ENCODE measurements at regions not wholly inside any gene's neighbourhood (a gene's known extent, or its start where the extent isn't known, plus 50 kb on each side); places are given as distances from the start of the nearest gene placed in this dataset.

- H3K27me3 Mint-ChIP-seq (ENCODE audit: insufficient read depth), result peaks cover 6% of the 10 kb centered on the region
- DNase-seq (ENCODE audit: low spot score), result no peak
- no peaks in the 10 kb centered on the region for H3K4me1 Mint-ChIP-seq (ENCODE audit: low read depth)
- H3K4me3 Mint-ChIP-seq, result no peak overlapping the region
- H3K36me3 Mint-ChIP-seq (ENCODE audit: low read depth), result no peaks in the 10 kb centered on the region
- H3K27ac Mint-ChIP-seq, result no peak overlapping the region
- peaks cover 10% of the 10 kb centered on the region for H3K9me3 Mint-ChIP-seq
- intact Hi-C loops (cut with micrococcal nuclease), result no loop called here
Observed at GRCh38 chr3:72329354-72329753, 518.9 kb downstream of the SHQ1 start.

GRCh38 chr3:72328755-72329277, 519.4 kb downstream of the SHQ1 start:
- H3K27ac Mint-ChIP-seq, result no peak overlapping the region
- no peak for DNase-seq (ENCODE audit: low spot score)
- H3K4me3 Mint-ChIP-seq, result no peak overlapping the region
- H3K27me3 Mint-ChIP-seq (ENCODE audit: insufficient read depth), result peaks cover 5% of the 10 kb centered on the region
- H3K9me3 Mint-ChIP-seq, result peaks cover 10% of the 10 kb centered on the region
- H3K4me1 Mint-ChIP-seq (ENCODE audit: low read depth), result no peaks in the 10 kb centered on the region
- no peaks in the 10 kb centered on the region for H3K36me3 Mint-ChIP-seq (ENCODE audit: low read depth)
- intact Hi-C loops (cut with micrococcal nuclease), result no loop called here

DNA sequence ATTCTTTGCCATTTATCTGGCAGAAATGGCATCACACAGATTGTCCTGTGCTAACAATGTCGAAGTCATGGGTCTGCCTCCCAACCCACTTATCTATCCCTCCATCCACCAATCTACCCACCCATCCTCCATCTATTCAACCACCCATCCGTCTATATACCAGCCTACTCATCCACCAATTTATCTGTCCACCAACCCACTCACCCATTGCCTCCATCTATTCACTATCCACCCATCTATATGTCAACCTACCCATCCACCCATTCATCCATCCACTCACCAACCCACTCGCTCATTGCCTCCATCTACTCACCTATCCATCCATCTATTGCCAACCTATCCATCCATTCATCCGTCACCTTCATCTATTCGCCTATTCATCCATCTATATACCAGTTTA, 521.2 kb downstream of the SHQ1 start:
- Mint-ChIP-seq H3K9me3 (peaks cover 10% of the 10 kb centered on the region), H3K4me1 (ENCODE audit: low read depth) (no peaks in the 10 kb centered on the region), H3K27me3 (ENCODE audit: insufficient read depth) (peaks cover 5% of the 10 kb centered on the region), H3K36me3 (ENCODE audit: low read depth) (no peaks in the 10 kb centered on the region), H3K4me3 (no peak overlapping the region), H3K27ac (no peak overlapping the region)
- DNase-seq (ENCODE audit: low spot score), result no peak
- intact Hi-C loops (cut with micrococcal nuclease), result no loop called here

DNA sequence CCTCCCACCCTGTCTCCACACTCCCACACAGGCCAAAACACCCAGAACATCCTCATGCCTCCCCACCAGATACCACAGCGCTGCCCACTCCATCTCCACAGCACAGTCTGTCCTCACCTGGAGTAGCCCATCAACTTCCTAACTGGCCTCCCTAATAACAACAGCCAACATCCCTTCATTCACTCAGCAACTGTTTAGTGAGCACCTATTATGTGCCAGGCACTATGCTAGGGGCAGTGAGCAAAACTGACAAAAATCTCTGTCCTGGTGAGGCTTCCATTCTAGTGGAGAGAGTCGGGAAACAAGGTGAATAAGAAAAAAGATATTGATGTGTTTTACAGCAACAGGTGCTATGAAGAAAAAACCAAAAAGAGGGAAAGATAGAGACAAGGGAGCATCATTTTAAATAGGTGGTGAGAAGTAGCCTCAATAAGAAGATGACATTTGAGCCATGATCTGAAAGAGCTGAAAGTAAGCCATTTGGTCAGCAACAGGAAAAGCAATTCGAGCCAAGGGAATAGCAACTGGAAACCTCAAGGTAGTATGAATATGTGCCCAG, 523.9 kb downstream of the SHQ1 start:
- Mint-ChIP-seq H3K27me3 (ENCODE audit: insufficient read depth) (peaks cover 3% of the 10 kb centered on the region), H3K4me1 (ENCODE audit: low read depth) (peaks cover 3% of the 10 kb centered on the region), H3K9me3 (peaks cover 10% of the 10 kb centered on the region), H3K36me3 (ENCODE audit: low read depth) (no peaks in the 10 kb centered on the region), H3K4me3 (no peak overlapping the region), H3K27ac (no peak overlapping the region)
- DNase-seq (ENCODE audit: low spot score), result no peak
- intact Hi-C loops (cut with micrococcal nuclease), result loop anchor here (2.0 kb wide), 1 partner anchor 64 kb away; no protein-coding TSS in a partner anchor

- Mint-ChIP-seq H3K27ac (peak overlapping the region; percentile 69), H3K4me3 (no peak overlapping the region), H3K27me3 (ENCODE audit: insufficient read depth) (peaks cover 2% of the 10 kb centered on the region), H3K36me3 (ENCODE audit: low read depth) (no peaks in the 10 kb centered on the region), H3K9me3 (peaks cover 10% of the 10 kb centered on the region), H3K4me1 (ENCODE audit: low read depth) (peaks cover 6% of the 10 kb centered on the region)
- intact Hi-C loops (cut with micrococcal nuclease), result loop anchor here (2.0 kb wide), 1 partner anchor 65 kb away; no protein-coding TSS in a partner anchor
- DNase-seq (ENCODE audit: low spot score), result no peak
Observed at GRCh38 chr3:72323773-72324172, 524.5 kb downstream of the SHQ1 start.

DNA sequence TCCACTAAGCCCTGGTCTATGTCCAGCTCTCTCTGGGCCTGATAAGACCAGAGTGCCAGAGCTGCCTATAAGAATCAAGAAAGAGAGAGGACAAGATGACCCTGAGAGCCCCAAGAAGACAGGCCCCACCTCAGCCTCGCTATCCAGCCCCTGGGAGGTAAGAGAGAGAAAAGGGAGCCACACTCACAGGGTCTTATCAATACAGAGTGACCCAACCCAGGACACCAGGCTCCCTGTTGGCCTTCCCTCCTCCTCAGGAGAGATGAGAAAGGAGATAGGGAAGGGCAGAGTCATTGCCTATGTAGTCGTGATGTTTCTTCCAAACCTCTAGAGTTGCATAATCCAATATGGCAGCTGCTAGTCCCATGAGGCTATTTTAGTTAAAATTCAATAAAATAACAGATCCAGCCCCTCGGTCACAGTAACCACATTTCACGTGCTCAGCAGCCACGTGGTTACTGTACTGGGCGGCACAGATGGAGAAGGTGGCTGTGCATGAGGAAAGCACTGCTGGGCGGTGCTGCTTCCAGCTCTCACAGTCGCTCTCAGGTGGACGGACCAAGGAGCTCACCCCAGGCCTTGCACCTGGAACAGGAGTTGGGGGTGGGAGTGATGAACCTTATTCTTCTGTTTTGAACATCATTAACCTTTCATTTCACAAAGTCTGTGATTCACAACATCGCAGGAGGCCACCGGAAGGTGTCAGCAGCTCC, 525.8 kb downstream of the SHQ1 start:
- Mint-ChIP-seq H3K4me3 (no peak overlapping the region), H3K4me1 (ENCODE audit: low read depth) (peaks cover 6% of the 10 kb centered on the region), H3K36me3 (ENCODE audit: low read depth) (no peaks in the 10 kb centered on the region), H3K9me3 (peaks cover 5% of the 10 kb centered on the region), H3K27ac (no peak overlapping the region), H3K27me3 (ENCODE audit: insufficient read depth) (no peaks in the 10 kb centered on the region)
- intact Hi-C loops (cut with micrococcal nuclease), result no loop called here
- DNase-seq (ENCODE audit: low spot score), result no peak

- Mint-ChIP-seq H3K27ac (no peak overlapping the region), H3K27me3 (ENCODE audit: insufficient read depth) (no peaks in the 10 kb centered on the region), H3K36me3 (ENCODE audit: low read depth) (no peaks in the 10 kb centered on the region), H3K4me3 (no peak overlapping the region), H3K9me3 (no peaks in the 10 kb centered on the region), H3K4me1 (ENCODE audit: low read depth) (peaks cover 6% of the 10 kb centered on the region)
- intact Hi-C loops (cut with micrococcal nuclease), result no loop called here
- DNase-seq (ENCODE audit: low spot score), result no peak
Observed at GRCh38 chr3:72320955-72321303, 527.3 kb downstream of the SHQ1 start.

- H3K27ac Mint-ChIP-seq, result no peak overlapping the region
- DNase-seq (ENCODE audit: low spot score), result no peak
- intact Hi-C loops (cut with micrococcal nuclease), result no loop called here
Observed at GRCh38 chr3:72320095-72320954, 527.9 kb downstream of the SHQ1 start.

GRCh38 chr3:72319194-72320094, 528.8 kb downstream of the SHQ1 start:
- no peak for DNase-seq (ENCODE audit: low spot score)
- no peaks in the 10 kb centered on the region for H3K9me3 Mint-ChIP-seq
- peaks cover 6% of the 10 kb centered on the region for H3K4me1 Mint-ChIP-seq (ENCODE audit: low read depth)
- no peak overlapping the region for H3K4me3 Mint-ChIP-seq
- H3K27me3 Mint-ChIP-seq (ENCODE audit: insufficient read depth), result no peaks in the 10 kb centered on the region
- no peaks in the 10 kb centered on the region for H3K36me3 Mint-ChIP-seq (ENCODE audit: low read depth)
- no peak overlapping the region for H3K27ac Mint-ChIP-seq
- intact Hi-C loops (cut with micrococcal nuclease), result no loop called here

More at GRCh38 chr3:72320095-72320954, 527.9 kb downstream of the SHQ1 start:
- H3K9me3 Mint-ChIP-seq, result no peaks in the 10 kb centered on the region
- no peaks in the 10 kb centered on the region for H3K27me3 Mint-ChIP-seq (ENCODE audit: insufficient read depth)
- no peaks in the 10 kb centered on the region for H3K36me3 Mint-ChIP-seq (ENCODE audit: low read depth)
- H3K4me1 Mint-ChIP-seq (ENCODE audit: low read depth), result peaks cover 6% of the 10 kb centered on the region
- no peak overlapping the region for H3K4me3 Mint-ChIP-seq

- Mint-ChIP-seq H3K9me3 (no peaks in the 10 kb centered on the region), H3K27ac (no peak overlapping the region), H3K4me3 (no peak overlapping the region), H3K36me3 (ENCODE audit: low read depth) (no peaks in the 10 kb centered on the region), H3K4me1 (ENCODE audit: low read depth) (peaks cover 6% of the 10 kb centered on the region), H3K27me3 (ENCODE audit: insufficient read depth) (no peaks in the 10 kb centered on the region)
- DNase-seq (ENCODE audit: low spot score), result no peak
- intact Hi-C loops (cut with micrococcal nuclease), result no loop called here
Observed at GRCh38 chr3:72318504-72319193, 529.6 kb downstream of the SHQ1 start.

- Mint-ChIP-seq H3K4me1 (ENCODE audit: low read depth) (peaks cover 6% of the 10 kb centered on the region), H3K27me3 (ENCODE audit: insufficient read depth) (no peaks in the 10 kb centered on the region), H3K36me3 (ENCODE audit: low read depth) (no peaks in the 10 kb centered on the region), H3K9me3 (no peaks in the 10 kb centered on the region), H3K27ac (no peak overlapping the region), H3K4me3 (no peak overlapping the region)
- no peak for DNase-seq (ENCODE audit: low spot score)
- intact Hi-C loops (cut with micrococcal nuclease), result no loop called here
Observed at GRCh38 chr3:72317491-72317890, 530.8 kb downstream of the SHQ1 start.

Data from activated T-helper 1 cell treated with anti-CD3 and anti-CD28 coated beads, Interleukin-12 subunit alpha, Interleukin-12 subunit beta, Interleukin-2, Interleukin-4 antibody, amounts not matched to agents 30 ng/mL and 10 ng/mL and 1 ng/mL, durations not matched to agents 14 hours and 24 hours and 36 hours (primary cell).